ENCODE measurements at regions not wholly inside any gene's neighbourhood (a gene's known extent, or its start where the extent isn't known, plus 50 kb on each side); places are given as distances from the start of the nearest gene placed in this dataset.

- DNase-seq (ENCODE audit: low read depth in 4 of 4, low spot score in 3 of 4), result no peak
These were observed 227.0 kb upstream of the PMEPA1 start for GRCh38 chr20:57936636-57937385.

GRCh38 chr20:57934913-57935312 lies 225.1 kb upstream of the PMEPA1 start:
- no peak for DNase-seq (ENCODE audit: low read depth in 4 of 4, low spot score in 3 of 4)

GRCh38 chr20:57934007-57934805 lies 224.4 kb upstream of the PMEPA1 start:
- DNase-seq (ENCODE audit: low read depth in 4 of 4, low spot score in 3 of 4), result no peak

GRCh38 chr20:57932227-57932864 lies 222.5 kb upstream of the PMEPA1 start:
- DNase-seq (ENCODE audit: low read depth in 4 of 4, low spot score in 3 of 4), result no peak

- DNase-seq (ENCODE audit: low read depth in 4 of 4, low spot score in 3 of 4), result no peak
These were observed 220.5 kb upstream of the PMEPA1 start for GRCh38 chr20:57930351-57930750.

- DNase-seq (ENCODE audit: low read depth in 4 of 4, low spot score in 3 of 4), result no peak
These were observed 218.6 kb upstream of the PMEPA1 start for GRCh38 chr20:57928181-57928967.

GRCh38 chr20:57927376-57927775 lies 217.6 kb upstream of the PMEPA1 start:
- no peak for DNase-seq (ENCODE audit: low read depth in 4 of 4, low spot score in 3 of 4)

- no peak for DNase-seq (ENCODE audit: low read depth in 4 of 4, low spot score in 3 of 4)
These were observed 212.9 kb upstream of the PMEPA1 start for GRCh38 chr20:57922706-57923105.

- DNase-seq (ENCODE audit: low read depth in 4 of 4, low spot score in 3 of 4), result no peak
These were observed 212.3 kb upstream of the PMEPA1 start for GRCh38 chr20:57922083-57922482.

- DNase-seq (ENCODE audit: low read depth in 4 of 4, low spot score in 3 of 4), result no peak
These were observed 211.9 kb upstream of the PMEPA1 start for GRCh38 chr20:57921676-57922075.

GRCh38 chr20:57920971-57921370 lies 211.2 kb upstream of the PMEPA1 start:
- no peak for DNase-seq (ENCODE audit: low read depth in 4 of 4, low spot score in 3 of 4)

- DNase-seq (ENCODE audit: low read depth in 4 of 4, low spot score in 3 of 4), result no peak
These were observed 209.2 kb upstream of the PMEPA1 start for GRCh38 chr20:57919049-57919448.

GRCh38 chr20:57918551-57918950 lies 208.7 kb upstream of the PMEPA1 start:
- DNase-seq (ENCODE audit: low read depth in 4 of 4, low spot score in 3 of 4), result no peak

- DNase-seq (ENCODE audit: low read depth in 4 of 4, low spot score in 3 of 4), result no peak
These were observed 204.4 kb upstream of the PMEPA1 start for GRCh38 chr20:57914205-57914604.

GRCh38 chr20:57913156-57913930 lies 203.5 kb upstream of the PMEPA1 start:
- DNase-seq (ENCODE audit: low read depth in 4 of 4, low spot score in 3 of 4), result no peak

GRCh38 chr20:57912227-57912582 lies 202.4 kb upstream of the PMEPA1 start:
- no peak for DNase-seq (ENCODE audit: low read depth in 4 of 4, low spot score in 3 of 4)

GRCh38 chr20:57911512-57912226 lies 201.9 kb upstream of the PMEPA1 start:
- DNase-seq (ENCODE audit: low read depth in 4 of 4, low spot score in 3 of 4), result no peak

GRCh38 chr20:57910716-57911115 lies 200.9 kb upstream of the PMEPA1 start:
- DNase-seq (ENCODE audit: low read depth in 4 of 4, low spot score in 3 of 4), result no peak

GRCh38 chr20:57909763-57910331 lies 200.0 kb upstream of the PMEPA1 start:
- no peak for DNase-seq (ENCODE audit: low read depth in 4 of 4, low spot score in 3 of 4)

Measured in left renal pelvis (tissue), 4 donors.